GM12875 (cell line): ENCODE measurements at regions not wholly inside any gene's neighbourhood (a gene's known extent, or its start where the extent isn't known, plus 50 kb on each side); places are given as distances from the start of the nearest gene placed in this dataset.

Experiments
- H3K4me3 ChIP-seq: one replicate; pipeline ENCODE4 v1.5.1; 2011; ENCODE audit warnings: low read depth, low read length, control low read depth
- CTCF ChIP-seq: IDR thresholded peaks from 2 replicates; pipeline ENCODE4 v1.5.1; 2011; ENCODE audit warnings: low read depth, mild to moderate bottlenecking, control low read depth, inconsistent platforms, low read length, moderate library complexity, borderline replicate concordance; ENCODE audit not compliant: insufficient read depth

- no peak overlapping the region for H3K4me3 ChIP-seq
- no peak for TF ChIP-seq CTCF
Measured at GRCh38 chr4:37000281-37000680, 244.3 kb upstream of the NWD2 start.

- no peak overlapping the region for H3K4me3 ChIP-seq
- no peak for TF ChIP-seq CTCF
Measured at GRCh38 chr4:37001688-37002436, 242.7 kb upstream of the NWD2 start.

- no peak for TF ChIP-seq CTCF
Measured at GRCh38 chr4:37002625-37003024, 241.9 kb upstream of the NWD2 start.

GRCh38 chr4:37008199-37008598 lies 236.3 kb upstream of the NWD2 start:
- TF ChIP-seq CTCF: no peak
- no peak overlapping the region for H3K4me3 ChIP-seq

More at GRCh38 chr4:37002625-37003024, 241.9 kb upstream of the NWD2 start:
- H3K4me3 ChIP-seq: no peak overlapping the region

- H3K4me3 ChIP-seq: no peak overlapping the region
- no peak for TF ChIP-seq CTCF
Measured at GRCh38 chr4:37014584-37014983, 230.0 kb upstream of the NWD2 start.

GRCh38 chr4:37015391-37015790 lies 229.2 kb upstream of the NWD2 start:
- H3K4me3 ChIP-seq: no peak overlapping the region

More at GRCh38 chr4:37015391-37015790, 229.2 kb upstream of the NWD2 start:
- no peak for TF ChIP-seq CTCF
